ENCODE measurements at regions not wholly inside any gene's neighbourhood (a gene's known extent, or its start where the extent isn't known, plus 50 kb on each side); places are given as distances from the start of the nearest gene placed in this dataset.
A peak's percentile ranks its signal among the peaks of the same experiment; 100 is the strongest.

GRCh38 chr4:136748165-136748564 is 784.1 kb downstream of the PCDH18 start:
- DNase-seq = no peak

GRCh38 chr4:136743238-136743637 is 789.1 kb downstream of the PCDH18 start:
- no peak for DNase-seq

DNA sequence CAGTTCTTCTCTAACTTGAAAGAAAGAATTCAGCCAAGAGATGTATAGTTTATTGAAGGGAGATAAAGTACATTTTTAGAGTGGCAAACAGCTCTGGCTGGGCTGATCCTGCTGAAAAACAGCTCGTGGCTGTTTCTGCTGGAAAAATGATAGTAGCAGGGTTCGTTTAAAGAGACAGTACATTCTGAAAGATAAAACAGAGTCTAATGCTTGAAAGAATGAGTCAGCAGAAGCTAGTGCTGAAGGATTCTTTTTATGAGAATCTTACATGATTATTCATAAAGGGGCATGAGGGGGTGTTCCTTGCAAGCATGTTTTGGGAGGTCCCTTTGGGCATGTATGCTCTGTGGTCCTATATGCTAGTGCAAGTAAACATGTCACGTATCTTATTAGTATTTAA is 790.0 kb downstream of the PCDH18 start:
- no peak for DNase-seq

DNA sequence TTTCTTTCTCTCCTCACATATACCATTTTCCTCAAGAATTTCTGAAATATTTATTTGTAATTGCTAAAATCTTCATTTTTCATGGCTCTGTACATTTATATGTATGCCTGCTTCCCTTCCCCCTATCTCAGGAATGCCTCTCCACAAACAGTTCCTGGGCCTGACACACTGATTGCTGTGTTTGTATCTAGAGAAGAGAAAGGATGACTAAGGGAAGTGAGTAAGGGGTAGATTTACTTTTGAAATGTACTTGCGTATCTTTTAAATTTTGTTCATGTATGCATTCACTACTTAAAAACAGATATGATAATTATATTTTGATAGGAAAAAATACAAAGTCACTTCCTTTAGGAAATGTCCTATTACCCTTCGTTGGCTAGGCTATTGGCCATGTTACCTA is 790.8 kb downstream of the PCDH18 start:
- DNase-seq = no peak

- no peak for DNase-seq
These were observed 792.0 kb downstream of the PCDH18 start for GRCh38 chr4:136740326-136740725.

DNA sequence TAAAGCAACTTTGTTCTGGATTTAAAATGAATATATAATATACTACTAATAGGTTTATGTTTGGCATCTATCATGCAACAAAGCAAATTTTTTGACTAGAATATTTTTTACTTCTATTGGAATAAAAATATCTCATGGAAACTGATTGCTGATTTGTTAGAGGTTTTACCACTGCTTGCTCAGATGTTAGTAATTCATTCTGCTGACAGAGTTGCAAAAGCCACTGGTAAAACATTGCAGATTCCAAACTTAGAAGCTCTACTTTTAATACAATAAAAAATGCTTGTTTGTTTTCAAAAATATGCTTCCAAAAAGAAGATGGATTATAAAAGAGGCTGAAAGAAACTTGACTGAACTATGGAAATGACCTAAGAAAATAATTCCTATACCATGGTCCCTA is 795.2 kb downstream of the PCDH18 start:
- DNase-seq = no peak

GRCh38 chr4:136731025-136731424 is 801.3 kb downstream of the PCDH18 start:
- no peak for DNase-seq

- DNase-seq = no peak
These were observed 806.8 kb downstream of the PCDH18 start for GRCh38 chr4:136725286-136726081.

DNA sequence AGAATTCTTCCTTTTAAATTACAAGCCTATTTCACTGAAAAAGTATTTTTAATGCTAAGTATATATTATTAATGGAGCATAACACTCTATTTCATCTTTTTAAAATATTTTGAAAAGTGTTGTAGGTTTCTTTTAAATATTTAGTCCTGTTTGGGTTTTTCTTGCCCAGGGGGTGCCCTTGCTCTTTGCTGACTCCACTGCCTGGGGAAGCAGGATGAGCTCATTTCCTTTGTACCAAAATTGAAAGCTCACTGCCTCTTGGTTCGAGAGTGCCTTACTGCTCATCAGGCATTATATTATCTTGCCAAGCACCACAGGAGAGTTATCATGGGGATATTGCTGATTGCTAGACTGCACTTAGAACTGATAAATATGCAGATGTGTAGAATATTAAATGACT is 819.2 kb downstream of the PCDH18 start:
- DNase-seq = peak; percentile 18

DNA sequence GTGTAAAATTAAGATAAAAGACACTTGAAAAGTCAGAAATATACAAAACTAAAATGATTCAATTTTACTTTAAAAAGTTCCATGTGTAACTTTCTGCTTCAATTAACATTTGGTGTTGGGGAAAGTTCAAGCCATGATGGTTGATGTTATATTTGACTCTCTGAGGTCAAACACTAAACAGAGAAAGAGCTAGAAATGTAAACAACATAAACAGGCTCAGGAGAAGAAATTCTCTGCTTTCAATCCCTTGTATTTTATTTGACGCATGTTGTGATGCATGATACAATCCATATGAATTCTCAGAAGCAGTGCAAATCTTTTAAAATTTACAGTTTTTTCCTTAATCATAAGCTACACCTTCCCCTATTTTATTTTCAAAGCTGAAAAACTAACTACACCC is 822.4 kb downstream of the PCDH18 start:
- DNase-seq = no peak

DNA sequence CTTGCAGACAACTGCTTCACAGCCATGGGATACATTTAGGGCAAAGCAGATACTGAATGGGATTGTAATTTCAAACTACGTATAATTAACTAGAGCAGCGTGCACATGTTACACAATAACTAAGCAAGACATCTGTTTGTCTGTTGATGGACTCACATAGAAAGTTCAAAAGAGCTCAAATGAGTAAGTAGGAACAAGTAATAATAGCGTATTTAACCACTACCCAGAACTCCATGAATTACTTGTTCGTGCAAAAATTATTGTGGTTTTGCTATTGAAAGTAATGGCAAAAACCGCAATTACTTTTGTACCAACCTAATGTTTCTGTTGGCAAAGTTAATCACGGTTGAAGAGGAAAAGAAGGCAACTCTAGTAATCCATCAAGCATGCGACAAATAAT is 825.4 kb downstream of the PCDH18 start:
- no peak for DNase-seq

- no peak for DNase-seq
These were observed 832.4 kb downstream of the PCDH18 start for GRCh38 chr4:136699905-136700304.

GRCh38 chr4:136691607-136692006 is 840.7 kb downstream of the PCDH18 start:
- DNase-seq = no peak

- DNase-seq = peak; percentile 9
These were observed 841.9 kb downstream of the PCDH18 start for GRCh38 chr4:136690360-136690759.

DNA sequence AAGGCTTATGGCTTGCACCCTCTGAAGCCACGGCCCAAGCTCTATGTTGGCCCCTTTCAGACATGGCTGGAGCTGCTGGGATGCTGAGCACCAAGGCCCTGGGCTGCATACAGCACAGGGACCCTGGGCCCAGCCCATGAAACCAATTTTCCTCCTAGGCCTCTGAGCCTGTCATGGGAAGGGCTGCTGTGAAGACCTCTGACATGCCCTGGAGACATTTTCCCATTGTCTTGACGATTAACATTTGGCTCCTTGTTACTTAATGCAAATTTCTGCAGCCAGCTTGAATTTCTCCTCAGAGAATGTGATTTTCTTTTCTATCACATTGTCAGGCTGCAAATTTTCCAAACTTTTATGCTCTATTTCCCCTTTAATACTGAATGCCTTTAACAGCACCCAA is 844.7 kb downstream of the PCDH18 start:
- no peak for DNase-seq

GRCh38 chr4:136687118-136687517 is 845.2 kb downstream of the PCDH18 start:
- DNase-seq = no peak

DNA sequence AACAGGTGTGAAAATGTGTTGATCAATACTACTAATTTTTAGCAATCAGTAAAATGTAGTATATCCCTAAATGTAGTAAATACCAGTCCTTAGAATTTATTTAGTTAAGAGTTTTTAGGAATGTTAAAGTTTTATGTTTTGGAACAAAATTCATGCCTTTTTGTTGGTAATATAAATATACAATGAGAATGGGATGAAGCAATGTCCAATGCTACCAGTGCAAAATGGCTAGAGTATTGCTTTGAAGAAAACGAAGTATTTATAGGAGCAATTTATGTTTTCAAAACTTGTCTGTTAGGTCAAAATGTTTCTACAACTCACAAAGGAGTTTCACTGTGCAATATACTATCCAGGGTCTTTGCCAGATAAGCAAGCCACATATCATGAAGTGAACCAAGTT is 851.5 kb downstream of the PCDH18 start:
- DNase-seq = no peak

DNA sequence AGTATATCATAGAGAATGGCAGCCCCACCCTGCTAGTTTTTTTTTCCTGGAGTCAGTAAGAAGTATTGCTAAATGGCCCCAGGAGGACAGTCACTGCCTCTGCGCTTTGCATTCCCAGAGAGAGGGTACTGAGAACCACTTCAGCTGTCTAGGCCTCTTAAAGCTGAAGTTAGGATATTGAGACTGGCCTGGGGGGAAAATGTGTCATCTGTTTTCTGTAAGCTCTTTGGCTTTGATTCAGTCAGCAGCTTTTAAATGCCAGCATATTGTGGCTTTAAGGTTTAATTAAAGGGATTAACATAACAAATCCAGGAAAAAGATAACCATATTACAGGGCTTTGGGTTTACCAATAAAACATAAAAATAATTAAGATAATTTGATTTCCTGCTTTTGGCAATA is 852.0 kb downstream of the PCDH18 start:
- DNase-seq = no peak

- DNase-seq = no peak
These were observed 862.0 kb downstream of the PCDH18 start for GRCh38 chr4:136670265-136670664.

DNA sequence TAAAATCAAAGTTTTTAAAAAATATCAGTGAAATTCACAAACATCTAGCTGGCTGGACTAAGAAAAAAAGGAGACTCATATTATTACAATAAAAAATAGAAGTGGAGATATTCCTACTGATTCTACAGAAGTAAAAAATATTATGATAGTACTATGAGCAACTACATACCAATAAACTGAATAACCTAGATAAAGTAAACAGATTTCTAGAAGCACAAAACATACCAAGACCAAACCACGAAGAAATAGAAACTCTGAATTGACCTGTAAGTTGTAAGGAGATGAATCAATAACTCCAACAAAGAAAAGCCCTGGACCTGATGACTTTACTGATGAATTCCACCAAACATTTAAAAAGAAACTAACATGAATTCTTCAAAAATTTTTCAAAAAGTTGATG is 867.3 kb downstream of the PCDH18 start:
- no peak for DNase-seq

- no peak for DNase-seq
These were observed 869.8 kb downstream of the PCDH18 start for GRCh38 chr4:136662539-136662938.

DNA sequence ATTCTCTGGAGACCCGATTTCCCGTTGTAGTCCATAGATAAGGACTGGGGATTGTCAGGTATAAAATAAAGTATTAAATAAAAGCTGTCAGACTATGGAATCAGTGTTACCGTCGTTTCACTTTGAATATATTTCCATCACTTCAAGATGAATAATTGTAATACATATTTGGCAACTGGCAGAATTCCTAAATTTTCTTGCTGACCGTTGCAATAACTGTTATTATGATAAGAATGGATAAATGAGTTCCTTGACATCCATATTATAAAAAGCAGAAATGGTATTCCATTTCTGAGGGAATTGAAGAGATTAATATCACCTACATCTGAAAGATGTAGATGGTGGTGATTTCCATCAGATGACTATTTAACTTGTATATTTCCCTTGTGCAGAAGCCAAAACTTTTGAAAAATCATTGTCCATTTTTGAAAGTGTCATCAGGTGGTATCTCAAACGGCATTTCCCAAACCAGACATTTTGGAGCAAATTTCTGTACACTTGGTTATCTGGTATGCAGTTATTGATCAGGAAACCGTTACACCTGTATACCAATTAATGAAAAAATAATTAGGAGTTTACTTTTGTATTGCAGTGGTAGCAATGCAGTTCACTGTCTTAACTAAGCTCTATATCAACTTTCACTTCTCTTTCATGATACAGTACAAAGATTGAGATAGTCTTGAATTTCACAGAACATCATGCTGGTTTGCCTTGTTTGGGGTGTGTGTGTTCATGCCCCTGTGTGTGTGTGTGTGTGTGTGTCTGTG is 878.5 kb downstream of the PCDH18 start:
- DNase-seq = no peak

DNA sequence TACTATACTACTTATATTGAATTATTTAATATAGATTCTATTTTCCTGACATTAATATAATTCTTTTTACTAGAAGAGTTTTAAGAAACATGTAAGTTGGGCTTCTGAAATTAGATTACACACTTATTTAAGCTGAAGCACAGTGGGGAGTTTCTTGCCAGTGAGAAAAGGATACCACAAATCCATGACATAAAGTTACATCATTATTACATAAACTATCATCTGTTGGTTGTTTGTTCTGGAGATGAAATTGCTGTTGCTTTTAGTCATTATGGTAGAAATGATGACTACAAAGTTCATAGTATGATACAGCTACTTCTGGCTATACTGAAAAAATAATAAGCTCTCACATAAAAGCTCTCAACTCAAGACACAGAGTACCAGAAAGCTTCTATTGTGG is 880.4 kb downstream of the PCDH18 start:
- DNase-seq = no peak

- no peak for DNase-seq
These were observed 881.0 kb downstream of the PCDH18 start for GRCh38 chr4:136651278-136651667.

All from amniotic stem cell (primary cell).